K562 (cell line): ENCODE measurements at regions not wholly inside any gene's neighbourhood (a gene's known extent, or its start where the extent isn't known, plus 50 kb on each side); places are given as distances from the start of the nearest gene placed in this dataset.

Experiments used
- ATAC-seq: fragments of 200-7000 bp; cut with Tn5 transposase; 3 replicates; pipeline ENCODE4 v1.9.1; 2020; ENCODE audit warnings: moderate library complexity
- BruUV-seq: library from RNA; stranded (reverse); fragments of 400-500 nt; replicated peaks from 2 replicates; lab custom pipeline; 2021; lab: Mats Ljungman, UMichigan
- CTCF ChIA-PET: fragments of 300-600 bp; formaldehyde crosslinking; extraction: SDS; loops from one replicate; lab custom pipeline; 2021; ENCODE audit warnings: low intra/inter-chr PET ratio; lab: Yijun Ruan, JAX
- POLR2A ChIA-PET: fragments of 300-600, 350-650 bp; sonication (Branson Sonifier 250); formaldehyde crosslinking; extraction: SDS; loops from one replicate; lab custom pipeline; 2021; ENCODE audit warnings: antibody characterized with exemption, inconsistent platforms; lab: Yijun Ruan, JAX
- DNase-seq, 4 experiments: peaks; one replicate each; pipeline versions ENCODE4 v3.0.0 to v3.0.0-alpha.2; 2011 to 2018; ENCODE audit warnings: low spot score in 3 of 4, mixed read lengths in 3 of 4; ENCODE audit errors: extremely low read depth in 1 of 4
- FAIRE-seq: peaks from 2 replicates; lab custom pipeline; 2011; peaks lifted over from hg19 to GRCh38; lab: Jason Lieb, UNC
- H2AFZ ChIP-seq: 2 replicates; pipeline ENCODE4 v1.6.0; 2011; ENCODE audit warnings: low read depth, low read length, control low read depth, inconsistent platforms
- H3K27ac ChIP-seq: fragments of 200-600 bp; 3 replicates; pipeline ENCODE4 v1.8.0; 2011; ENCODE audit warnings: low read depth, mild to moderate bottlenecking, control low read depth, inconsistent platforms, low read length, moderate library complexity, mixed read lengths; ENCODE audit errors: extremely low read depth
- H3K27me3 ChIP-seq, 2 experiments: fragments of 300-600 bp in 1 of 2; 2 replicates in 1 of 2; 3 replicates in 1 of 2; pipeline versions ENCODE4 v1.6.0 to v1.8.0; 2011; ENCODE audit warnings: inconsistent platforms in 2 of 2, low read length in 2 of 2, mild to moderate bottlenecking in 1 of 2, mixed read lengths in 1 of 2, moderate library complexity in 1 of 2; ENCODE audit not compliant: control insufficient read depth in 2 of 2, insufficient read depth in 2 of 2
- H3K36me3 ChIP-seq: fragments of 300-600 bp; 3 replicates; pipeline ENCODE4 v1.8.0; 2011; ENCODE audit warnings: mild to moderate bottlenecking, low read length, inconsistent platforms; ENCODE audit not compliant: control insufficient read depth, insufficient read depth
- H3K4me1 ChIP-seq, 2 experiments: fragments of 200-600 bp in 1 of 2; replicated peaks in 1 of 2; 2 replicates in 1 of 2; 3 replicates in 1 of 2; pipeline versions ENCODE4 v1.5.1 to v1.8.0; 2011; ENCODE audit warnings: inconsistent platforms in 2 of 2, low read length in 2 of 2, mild to moderate bottlenecking in 1 of 2, mixed read lengths in 1 of 2, moderate library complexity in 1 of 2; ENCODE audit not compliant: control insufficient read depth in 2 of 2, insufficient read depth in 2 of 2
- H3K4me2 ChIP-seq: 2 replicates; pipeline ENCODE4 v1.6.1; 2011; ENCODE audit warnings: low read length, control low read depth, inconsistent platforms, mixed read lengths; ENCODE audit not compliant: insufficient read depth
- H3K4me3 ChIP-seq: fragments of 200-600 bp; sonication (generic), shearing (Covaris generic); 2 replicates; pipeline ENCODE4 v1.5.1; 2016; ENCODE audit warnings: control low read depth, inconsistent platforms
- H3K79me2 ChIP-seq: fragments of 200-600 bp; 3 replicates; pipeline ENCODE4 v1.8.0; 2011; ENCODE audit warnings: low read length, inconsistent platforms; ENCODE audit not compliant: control insufficient read depth, insufficient read depth
- H3K9ac ChIP-seq, 2 experiments: 2 replicates each; pipeline versions ENCODE4 v1.6.0 to v1.6.1; 2011; ENCODE audit warnings: low read depth in 2 of 2, low read length in 2 of 2, control low read depth in 1 of 2, inconsistent platforms in 1 of 2, mild to moderate bottlenecking in 1 of 2, mixed read lengths in 1 of 2; ENCODE audit not compliant: insufficient read depth in 1 of 2
- H3K9me1 ChIP-seq: one replicate; pipeline ENCODE4 v1.6.0; 2011; ENCODE audit warnings: inconsistent platforms, mild to moderate bottlenecking, low read length, moderate library complexity; ENCODE audit not compliant: control insufficient read depth, insufficient read depth
- H3K9me3 ChIP-seq: replicated peaks from 2 replicates; pipeline ENCODE4 v1.5.1; 2011; ENCODE audit warnings: low read depth, low read length, inconsistent platforms; ENCODE audit not compliant: control insufficient read depth, insufficient read depth
- H4K20me1 ChIP-seq: replicated peaks from 2 replicates; pipeline ENCODE4 v1.6.1; 2011; ENCODE audit warnings: low read length, inconsistent platforms, mixed read lengths; ENCODE audit not compliant: control insufficient read depth, insufficient read depth
- CBFA2T3 ChIP-seq: fragments of 450-650 bp; IDR thresholded peaks from 2 replicates; pipeline ENCODE4 v1.6.1; 2017
- CBX5 ChIP-seq: IDR thresholded peaks from 2 replicates; pipeline ENCODE4 v1.6.1; 2014; ENCODE audit warnings: low read depth, borderline replicate concordance
- CREM ChIP-seq: IDR thresholded peaks from 2 replicates; pipeline ENCODE4 v1.6.1; 2014; ENCODE audit warnings: antibody characterized with exemption, low read depth
- E2F5 ChIP-seq: sonication (generic); formaldehyde crosslinking; IDR thresholded peaks from 2 replicates; pipeline ENCODE4 v1.8.0; 2022; ENCODE audit warnings: mild to moderate bottlenecking, missing genetic modification reagents
- FIP1L1 ChIP-seq: fragments of 200-400 bp; formaldehyde crosslinking; IDR thresholded peaks from 2 replicates; pipeline ENCODE4 v1.6.1; 2018; ENCODE audit warnings: mild to moderate bottlenecking, low read depth, low read length; ENCODE audit not compliant: poor library complexity, severe bottlenecking
- NFATC3 ChIP-seq: fragments of 450-650 bp; IDR thresholded peaks from 2 replicates; pipeline ENCODE4 v1.6.1; 2017; ENCODE audit warnings: mild to moderate bottlenecking
- NFIC ChIP-seq: fragments of 450-650 bp; IDR thresholded peaks from 2 replicates; pipeline ENCODE4 v1.6.1; 2017; ENCODE audit warnings: mild to moderate bottlenecking, inconsistent platforms
- NR0B1 ChIP-seq: fragments of 450-650 bp; IDR thresholded peaks from one replicate; pipeline ENCODE4 v1.6.1; 2018; ENCODE audit warnings: mild to moderate bottlenecking, moderate library complexity; ENCODE audit not compliant: partially characterized antibody
- PHF8 ChIP-seq: fragments of 200-600 bp; sonication (generic); IDR thresholded peaks from 2 replicates; pipeline ENCODE4 v1.6.1; 2012; ENCODE audit warnings: mixed run types, mild to moderate bottlenecking, inconsistent platforms, low read length, moderate library complexity, borderline replicate concordance
- RAD51 ChIP-seq: fragments of 450-650 bp; IDR thresholded peaks from 2 replicates; pipeline ENCODE4 v1.7.1; 2016; ENCODE audit warnings: low read depth, mild to moderate bottlenecking, borderline replicate concordance
- RBM25 ChIP-seq: fragments of 200-400 bp; formaldehyde crosslinking; IDR thresholded peaks from 2 replicates; pipeline ENCODE4 v1.6.1; 2018; ENCODE audit warnings: low read length, low read depth, moderate library complexity; ENCODE audit not compliant: severe bottlenecking
- SMAD2 ChIP-seq: fragments of 150-350 bp; IDR thresholded peaks from 2 replicates; pipeline ENCODE4 v1.6.1; 2014; ENCODE audit warnings: low read depth, mild to moderate bottlenecking, low read length
- TEAD4 ChIP-seq, 2 experiments: sonication (generic) in 1 of 2; formaldehyde crosslinking in 1 of 2; IDR thresholded peaks; 2 replicates each; pipeline versions ENCODE4 v1.6.1 to v1.8.0; 2012 to 2022; ENCODE audit warnings: borderline replicate concordance in 1 of 2, inconsistent platforms in 1 of 2, low read length in 1 of 2, mild to moderate bottlenecking in 1 of 2, missing genetic modification reagents in 1 of 2
- THRAP3 ChIP-seq: fragments of 450-650 bp; IDR thresholded peaks from 2 replicates; pipeline ENCODE4 v1.6.1; 2016; ENCODE audit warnings: mild to moderate bottlenecking, inconsistent platforms, borderline replicate concordance
- ZNF639 ChIP-seq, 2 experiments: fragments of 200-800 bp in 1 of 2; sonication (Bioruptor generic) in 1 of 2; sonication (generic) in 1 of 2; formaldehyde crosslinking in 1 of 2; IDR thresholded peaks in 1 of 2; conservative IDR thresholded peaks in 1 of 2; 2 replicates each; pipeline versions ENCODE4 v1.5.0 to v1.6.1; 2016 to 2020; ENCODE audit warnings: missing compliant biosample characterization in 1 of 2, missing genetic modification characterization in 1 of 2, missing genetic modification reagents in 1 of 2
- WGBS: fragments of 100-300 bp; shearing (Covaris generic); methylation state at CpG from one replicate; pipeline ENCODE4 v1.1.6; 2016; ENCODE audit warnings: low coverage, mixed read lengths; ENCODE audit not compliant: insufficient coverage; ENCODE audit errors: missing lambda C conversion rate; 5-methylcytosine and 5-hydroxymethylcytosine counted together
- in situ Hi-C: fragments of 300-500 bp; cut with MboI; formaldehyde crosslinking; loops from 4 replicates; pipeline ENCODE4 v1.15.0; 2018; ENCODE audit warnings: inconsistent platforms, mixed read lengths
- intact Hi-C: fragments of 100-400 bp; cut with micrococcal nuclease; formaldehyde crosslinking; loops from 2 replicates; pipeline ENCODE4 v1.14.2; 2022
- TF ChIP-seq, protein P1 (sequence below): fragments of 250-450 bp; sonication (Bioruptor Pico); IDR thresholded peaks from 2 replicates; pipeline ENCODE4 v1.5.0; 2021

DNA sequence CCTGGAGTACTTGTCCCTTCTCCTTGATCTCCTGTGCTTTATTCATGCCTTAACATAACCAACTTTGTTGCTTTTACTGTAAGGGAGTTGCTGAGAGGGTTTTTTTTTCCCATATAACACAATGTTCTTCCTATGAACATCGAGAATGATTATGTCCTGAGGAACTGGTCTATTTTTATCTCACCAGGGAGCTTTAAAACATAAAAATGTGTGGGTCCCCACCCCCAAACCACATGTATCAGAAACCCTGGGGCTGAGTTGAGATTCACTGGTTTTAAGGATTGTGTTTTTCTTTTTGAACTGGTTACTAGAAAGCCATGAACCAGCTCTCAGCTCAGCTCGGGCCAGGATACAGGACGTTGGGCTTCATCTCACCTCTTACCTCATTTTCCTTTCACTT, 118.5 kb upstream of the JAG1 start (continued):
- TF ChIP-seq RAD51 (no peak), TEAD4 (IDR thresholded peaks at IDR 0.05; ENCODE audit: low read length) (no peak), TEAD4 (CRISPR knock-in tag; IDR thresholded peaks at IDR 0.05; ENCODE audit: borderline replicate concordance) (no peak), NFATC3 (no peak), CBFA2T3 (no peak)
- TF ChIP-seq, all 486 proteins: peak for 0

- Histone ChIP-seq H4K20me1 (no peaks in the 10 kb centered on the region), H3K27me3 (no peaks in the 10 kb centered on the region), H3K9me1 (no peaks in the 10 kb centered on the region), H3K4me3 (no peak overlapping the region), H3K9me3 (no peaks in the 10 kb centered on the region), H3K4me2 (no peak overlapping the region), H3K36me3 (no peaks in the 10 kb centered on the region), H3K27ac (no peak overlapping the region), H3K9ac (no peak overlapping the region), H3K79me2 (no peaks in the 10 kb centered on the region), H2AFZ (no peak overlapping the region), H3K4me1 (no peaks in the 10 kb centered on the region)
- POLR2A ChIA-PET: no interaction called here
- in situ Hi-C loops: no loop called here
- CTCF ChIA-PET: no interaction called here
- intact Hi-C loops: no loop called here
- no TSS peak for BruUV-seq
- FAIRE-seq: no peak
- no peak for ATAC-seq
- DNase-seq: no peak
- WGBS: 9% methylated on average over 9 of the region's 16 CpGs
- no peak for TF ChIP-seq CREM
- TF ChIP-seq NFIC: no peak
- TF ChIP-seq RBM25: no peak
- TF ChIP-seq THRAP3: no peak
- TF ChIP-seq FIP1L1: no peak
- no peak for TF ChIP-seq SMAD2
- TF ChIP-seq NR0B1: no peak
- no peak for TF ChIP-seq PHF8
- TF ChIP-seq E2F5 (CRISPR knock-in tag): no peak
- TF ChIP-seq ZNF639 (CRISPR knock-in tag; conservative IDR thresholded peaks at IDR 0.05 in 1 of 2, IDR thresholded peaks at IDR 0.05 in 1 of 2): no peak
- TF ChIP-seq, protein P1, sequence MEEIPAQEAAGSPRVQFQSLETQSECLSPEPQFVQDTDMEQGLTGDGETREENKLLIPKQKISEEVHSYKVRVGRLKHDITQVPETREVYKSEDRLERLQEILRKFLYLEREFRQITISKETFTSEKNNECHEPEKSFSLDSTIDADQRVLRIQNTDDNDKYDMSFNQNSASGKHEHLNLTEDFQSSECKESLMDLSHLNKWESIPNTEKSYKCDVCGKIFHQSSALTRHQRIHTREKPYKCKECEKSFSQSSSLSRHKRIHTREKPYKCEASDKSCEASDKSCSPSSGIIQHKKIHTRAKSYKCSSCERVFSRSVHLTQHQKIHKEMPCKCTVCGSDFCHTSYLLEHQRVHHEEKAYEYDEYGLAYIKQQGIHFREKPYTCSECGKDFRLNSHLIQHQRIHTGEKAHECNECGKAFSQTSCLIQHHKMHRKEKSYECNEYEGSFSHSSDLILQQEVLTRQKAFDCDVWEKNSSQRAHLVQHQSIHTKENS (CRISPR knock-in tag): no peak
- TF ChIP-seq CBX5: no peak
These were observed 120.0 kb upstream of the JAG1 start for GRCh38 chr20:10793766-10794165.
